ENCODE measurements at regions not wholly inside any gene's neighbourhood (a gene's known extent, or its start where the extent isn't known, plus 50 kb on each side); places are given as distances from the start of the nearest gene placed in this dataset.
"Not testable (repeated sequence)": the region's sequence is repeated elsewhere in the genome, so short reads cannot be mapped to it uniquely, and the experiment has no call there.

DNA sequence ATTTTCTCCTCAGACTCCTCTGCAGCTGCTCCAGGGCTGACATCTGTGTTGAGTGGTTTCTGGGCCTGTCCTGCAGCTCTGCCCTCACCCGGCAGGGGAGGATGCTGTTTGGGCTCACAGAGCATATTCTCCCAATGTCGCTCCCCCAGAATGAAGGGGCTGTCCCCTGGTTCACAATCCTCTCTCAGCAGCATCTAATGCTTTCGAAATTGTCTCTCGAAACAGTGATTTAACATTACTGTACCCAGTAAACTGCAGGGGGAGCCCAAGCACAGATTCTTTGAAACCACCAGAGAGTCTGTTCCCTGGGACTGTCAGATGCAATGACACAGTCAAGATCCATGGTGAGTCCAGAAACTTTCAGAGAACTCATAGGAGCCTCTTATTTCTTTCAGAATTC, 1135.2 kb downstream of the TMEM121 start:
- TF ChIP-seq POLR2AphosphoS5 (IDR thresholded peaks at IDR 0.05; ENCODE audit: low read depth); EZH2 (IDR thresholded peaks at IDR 0.05; ENCODE audit: low read depth, unreplicated experiment); EZH2phosphoT487 (IDR thresholded peaks at IDR 0.05; ENCODE audit: unreplicated experiment); JUNB (IDR thresholded peaks at IDR 0.05; ENCODE audit: unreplicated experiment); CREB1 (CRISPR knock-in tag; IDR thresholded peaks at IDR 0.05; ENCODE audit: low read depth): not testable (repeated sequence)
- TF ChIP-seq, protein P1, sequence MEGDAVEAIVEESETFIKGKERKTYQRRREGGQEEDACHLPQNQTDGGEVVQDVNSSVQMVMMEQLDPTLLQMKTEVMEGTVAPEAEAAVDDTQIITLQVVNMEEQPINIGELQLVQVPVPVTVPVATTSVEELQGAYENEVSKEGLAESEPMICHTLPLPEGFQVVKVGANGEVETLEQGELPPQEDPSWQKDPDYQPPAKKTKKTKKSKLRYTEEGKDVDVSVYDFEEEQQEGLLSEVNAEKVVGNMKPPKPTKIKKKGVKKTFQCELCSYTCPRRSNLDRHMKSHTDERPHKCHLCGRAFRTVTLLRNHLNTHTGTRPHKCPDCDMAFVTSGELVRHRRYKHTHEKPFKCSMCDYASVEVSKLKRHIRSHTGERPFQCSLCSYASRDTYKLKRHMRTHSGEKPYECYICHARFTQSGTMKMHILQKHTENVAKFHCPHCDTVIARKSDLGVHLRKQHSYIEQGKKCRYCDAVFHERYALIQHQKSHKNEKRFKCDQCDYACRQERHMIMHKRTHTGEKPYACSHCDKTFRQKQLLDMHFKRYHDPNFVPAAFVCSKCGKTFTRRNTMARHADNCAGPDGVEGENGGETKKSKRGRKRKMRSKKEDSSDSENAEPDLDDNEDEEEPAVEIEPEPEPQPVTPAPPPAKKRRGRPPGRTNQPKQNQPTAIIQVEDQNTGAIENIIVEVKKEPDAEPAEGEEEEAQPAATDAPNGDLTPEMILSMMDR (conservative IDR thresholded peaks at IDR 0.05; ENCODE audit: low read depth in 2 of 2) = not testable (repeated sequence)
- TF ChIP-seq, protein P2, sequence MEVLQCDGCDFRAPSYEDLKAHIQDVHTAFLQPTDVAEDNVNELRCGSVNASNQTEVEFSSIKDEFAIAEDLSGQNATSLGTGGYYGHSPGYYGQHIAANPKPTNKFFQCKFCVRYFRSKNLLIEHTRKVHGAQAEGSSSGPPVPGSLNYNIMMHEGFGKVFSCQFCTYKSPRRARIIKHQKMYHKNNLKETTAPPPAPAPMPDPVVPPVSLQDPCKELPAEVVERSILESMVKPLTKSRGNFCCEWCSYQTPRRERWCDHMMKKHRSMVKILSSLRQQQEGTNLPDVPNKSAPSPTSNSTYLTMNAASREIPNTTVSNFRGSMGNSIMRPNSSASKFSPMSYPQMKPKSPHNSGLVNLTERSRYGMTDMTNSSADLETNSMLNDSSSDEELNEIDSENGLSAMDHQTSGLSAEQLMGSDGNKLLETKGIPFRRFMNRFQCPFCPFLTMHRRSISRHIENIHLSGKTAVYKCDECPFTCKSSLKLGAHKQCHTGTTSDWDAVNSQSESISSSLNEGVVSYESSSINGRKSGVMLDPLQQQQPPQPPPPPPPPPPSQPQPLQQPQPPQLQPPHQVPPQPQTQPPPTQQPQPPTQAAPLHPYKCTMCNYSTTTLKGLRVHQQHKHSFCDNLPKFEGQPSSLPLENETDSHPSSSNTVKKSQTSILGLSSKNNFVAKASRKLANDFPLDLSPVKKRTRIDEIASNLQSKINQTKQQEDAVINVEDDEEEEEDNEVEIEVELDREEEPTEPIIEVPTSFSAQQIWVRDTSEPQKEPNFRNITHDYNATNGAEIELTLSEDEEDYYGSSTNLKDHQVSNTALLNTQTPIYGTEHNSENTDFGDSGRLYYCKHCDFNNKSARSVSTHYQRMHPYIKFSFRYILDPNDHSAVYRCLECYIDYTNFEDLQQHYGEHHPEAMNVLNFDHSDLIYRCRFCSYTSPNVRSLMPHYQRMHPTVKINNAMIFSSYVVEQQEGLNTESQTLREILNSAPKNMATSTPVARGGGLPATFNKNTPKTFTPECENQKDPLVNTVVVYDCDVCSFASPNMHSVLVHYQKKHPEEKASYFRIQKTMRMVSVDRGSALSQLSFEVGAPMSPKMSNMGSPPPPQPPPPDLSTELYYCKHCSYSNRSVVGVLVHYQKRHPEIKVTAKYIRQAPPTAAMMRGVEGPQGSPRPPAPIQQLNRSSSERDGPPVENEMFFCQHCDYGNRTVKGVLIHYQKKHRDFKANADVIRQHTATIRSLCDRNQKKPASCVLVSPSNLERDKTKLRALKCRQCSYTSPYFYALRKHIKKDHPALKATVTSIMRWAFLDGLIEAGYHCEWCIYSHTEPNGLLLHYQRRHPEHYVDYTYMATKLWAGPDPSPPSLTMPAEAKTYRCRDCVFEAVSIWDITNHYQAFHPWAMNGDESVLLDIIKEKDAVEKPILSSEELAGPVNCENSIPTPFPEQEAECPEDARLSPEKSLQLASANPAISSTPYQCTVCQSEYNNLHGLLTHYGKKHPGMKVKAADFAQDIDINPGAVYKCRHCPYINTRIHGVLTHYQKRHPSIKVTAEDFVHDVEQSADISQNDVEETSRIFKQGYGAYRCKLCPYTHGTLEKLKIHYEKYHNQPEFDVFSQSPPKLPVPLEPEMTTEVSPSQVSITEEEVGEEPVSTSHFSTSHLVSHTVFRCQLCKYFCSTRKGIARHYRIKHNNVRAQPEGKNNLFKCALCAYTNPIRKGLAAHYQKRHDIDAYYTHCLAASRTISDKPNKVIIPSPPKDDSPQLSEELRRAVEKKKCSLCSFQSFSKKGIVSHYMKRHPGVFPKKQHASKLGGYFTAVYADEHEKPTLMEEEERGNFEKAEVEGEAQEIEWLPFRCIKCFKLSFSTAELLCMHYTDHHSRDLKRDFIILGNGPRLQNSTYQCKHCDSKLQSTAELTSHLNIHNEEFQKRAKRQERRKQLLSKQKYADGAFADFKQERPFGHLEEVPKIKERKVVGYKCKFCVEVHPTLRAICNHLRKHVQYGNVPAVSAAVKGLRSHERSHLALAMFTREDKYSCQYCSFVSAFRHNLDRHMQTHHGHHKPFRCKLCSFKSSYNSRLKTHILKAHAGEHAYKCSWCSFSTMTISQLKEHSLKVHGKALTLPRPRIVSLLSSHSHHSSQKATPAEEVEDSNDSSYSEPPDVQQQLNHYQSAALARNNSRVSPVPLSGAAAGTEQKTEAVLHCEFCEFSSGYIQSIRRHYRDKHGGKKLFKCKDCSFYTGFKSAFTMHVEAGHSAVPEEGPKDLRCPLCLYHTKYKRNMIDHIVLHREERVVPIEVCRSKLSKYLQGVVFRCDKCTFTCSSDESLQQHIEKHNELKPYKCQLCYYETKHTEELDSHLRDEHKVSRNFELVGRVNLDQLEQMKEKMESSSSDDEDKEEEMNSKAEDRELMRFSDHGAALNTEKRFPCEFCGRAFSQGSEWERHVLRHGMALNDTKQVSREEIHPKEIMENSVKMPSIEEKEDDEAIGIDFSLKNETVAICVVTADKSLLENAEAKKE (CRISPR knock-in tag; IDR thresholded peaks at IDR 0.05) = not testable (repeated sequence)
- TF ChIP-seq, protein P3, sequence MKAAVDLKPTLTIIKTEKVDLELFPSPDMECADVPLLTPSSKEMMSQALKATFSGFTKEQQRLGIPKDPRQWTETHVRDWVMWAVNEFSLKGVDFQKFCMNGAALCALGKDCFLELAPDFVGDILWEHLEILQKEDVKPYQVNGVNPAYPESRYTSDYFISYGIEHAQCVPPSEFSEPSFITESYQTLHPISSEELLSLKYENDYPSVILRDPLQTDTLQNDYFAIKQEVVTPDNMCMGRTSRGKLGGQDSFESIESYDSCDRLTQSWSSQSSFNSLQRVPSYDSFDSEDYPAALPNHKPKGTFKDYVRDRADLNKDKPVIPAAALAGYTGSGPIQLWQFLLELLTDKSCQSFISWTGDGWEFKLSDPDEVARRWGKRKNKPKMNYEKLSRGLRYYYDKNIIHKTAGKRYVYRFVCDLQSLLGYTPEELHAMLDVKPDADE (IDR thresholded peaks at IDR 0.05) = not testable (repeated sequence)
